DOHH2 (cell line): ENCODE measurements at regions not wholly inside any gene's neighbourhood (a gene's known extent, or its start where the extent isn't known, plus 50 kb on each side); places are given as distances from the start of the nearest gene placed in this dataset.

Experiments used
- EZH2phosphoT487 ChIP-seq: fragments of 200-600 bp; sonication (generic); IDR thresholded peaks from 2 replicates; pipeline ENCODE4 v1.6.1; 2017; ENCODE audit warnings: borderline replicate concordance, mild to moderate bottlenecking, antibody characterized with exemption, low read length, moderate library complexity, mixed read lengths
- TF ChIP-seq, protein P1 (sequence below): fragments of 200-600 bp; sonication (generic); IDR thresholded peaks from one replicate; pipeline ENCODE4 v1.5.1; 2014; ENCODE audit warnings: antibody characterized with exemption, mild to moderate bottlenecking, low read depth, low read length; ENCODE audit not compliant: poor library complexity, severe bottlenecking

DNA sequence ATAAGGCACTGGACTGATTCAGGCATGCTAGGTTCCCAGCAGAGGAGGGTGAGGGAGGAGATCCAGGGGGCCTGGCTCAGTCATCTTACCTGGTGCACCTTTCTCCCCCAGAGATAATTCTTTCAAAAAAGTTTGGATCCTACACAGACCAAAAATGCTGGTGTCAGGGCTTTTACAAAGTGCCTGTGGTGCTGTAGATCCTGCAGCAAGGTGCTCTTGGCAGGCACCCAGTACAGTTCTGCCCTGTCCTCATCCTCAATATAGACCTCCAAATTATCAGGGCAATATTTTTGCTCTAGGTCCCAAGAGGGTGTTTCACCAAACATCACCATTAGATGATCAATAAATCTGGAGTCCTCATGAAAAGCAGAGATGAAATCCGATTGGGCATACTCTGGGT lies 78.5 kb upstream of the IGFBP3 start:
- TF ChIP-seq, protein P1, sequence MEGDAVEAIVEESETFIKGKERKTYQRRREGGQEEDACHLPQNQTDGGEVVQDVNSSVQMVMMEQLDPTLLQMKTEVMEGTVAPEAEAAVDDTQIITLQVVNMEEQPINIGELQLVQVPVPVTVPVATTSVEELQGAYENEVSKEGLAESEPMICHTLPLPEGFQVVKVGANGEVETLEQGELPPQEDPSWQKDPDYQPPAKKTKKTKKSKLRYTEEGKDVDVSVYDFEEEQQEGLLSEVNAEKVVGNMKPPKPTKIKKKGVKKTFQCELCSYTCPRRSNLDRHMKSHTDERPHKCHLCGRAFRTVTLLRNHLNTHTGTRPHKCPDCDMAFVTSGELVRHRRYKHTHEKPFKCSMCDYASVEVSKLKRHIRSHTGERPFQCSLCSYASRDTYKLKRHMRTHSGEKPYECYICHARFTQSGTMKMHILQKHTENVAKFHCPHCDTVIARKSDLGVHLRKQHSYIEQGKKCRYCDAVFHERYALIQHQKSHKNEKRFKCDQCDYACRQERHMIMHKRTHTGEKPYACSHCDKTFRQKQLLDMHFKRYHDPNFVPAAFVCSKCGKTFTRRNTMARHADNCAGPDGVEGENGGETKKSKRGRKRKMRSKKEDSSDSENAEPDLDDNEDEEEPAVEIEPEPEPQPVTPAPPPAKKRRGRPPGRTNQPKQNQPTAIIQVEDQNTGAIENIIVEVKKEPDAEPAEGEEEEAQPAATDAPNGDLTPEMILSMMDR, result no peak
- no peak for TF ChIP-seq EZH2phosphoT487
